Upper lobe of right lung (tissue), 1 donor: ENCODE measurements at regions not wholly inside any gene's neighbourhood (a gene's known extent, or its start where the extent isn't known, plus 50 kb on each side); places are given as distances from the start of the nearest gene placed in this dataset.
A peak's percentile ranks its signal among the peaks of the same experiment; 100 is the strongest.

Source experiments
- ATAC-seq: fragments of 200-7000 bp; cut with Tn5 transposase; one replicate; pipeline ENCODE4 v1.9.1; 2020; ENCODE audit warnings: mild to moderate bottlenecking, moderate library complexity
- DNase-seq: peaks from one replicate; pipeline ENCODE4 v3.0.0-alpha.2; 2020
- H3K27ac ChIP-seq: fragments of 200-600 bp; one replicate; pipeline ENCODE4 v1.8.0; 2022
- H3K27me3 ChIP-seq: fragments of 200-600 bp; one replicate; pipeline ENCODE4 v1.8.0; 2022; ENCODE audit warnings: mild to moderate bottlenecking
- H3K36me3 ChIP-seq: fragments of 200-600 bp; one replicate; pipeline ENCODE4 v1.8.0; 2022
- H3K4me1 ChIP-seq: fragments of 200-600 bp; one replicate; pipeline ENCODE4 v1.8.0; 2022
- H3K4me3 ChIP-seq: fragments of 200-600 bp; one replicate; pipeline ENCODE4 v1.8.0; 2022; ENCODE audit warnings: mild to moderate bottlenecking
- H3K9me3 ChIP-seq: fragments of 200-600 bp; one replicate; pipeline ENCODE4 v1.8.0; 2022
- intact Hi-C: fragments of 100-400 bp; cut with DNase I; formaldehyde crosslinking; loops from one replicate; pipeline ENCODE4 v1.11.0; 2022
- TF ChIP-seq, protein P1 (sequence below): fragments of 200-600 bp; IDR thresholded peaks from one replicate; pipeline ENCODE4 v1.8.0; 2022; ENCODE audit warnings: antibody characterized with exemption
- donor health status: DM: no; HTN: yes; CAD: no; lungs with severe emphysema.

DNA sequence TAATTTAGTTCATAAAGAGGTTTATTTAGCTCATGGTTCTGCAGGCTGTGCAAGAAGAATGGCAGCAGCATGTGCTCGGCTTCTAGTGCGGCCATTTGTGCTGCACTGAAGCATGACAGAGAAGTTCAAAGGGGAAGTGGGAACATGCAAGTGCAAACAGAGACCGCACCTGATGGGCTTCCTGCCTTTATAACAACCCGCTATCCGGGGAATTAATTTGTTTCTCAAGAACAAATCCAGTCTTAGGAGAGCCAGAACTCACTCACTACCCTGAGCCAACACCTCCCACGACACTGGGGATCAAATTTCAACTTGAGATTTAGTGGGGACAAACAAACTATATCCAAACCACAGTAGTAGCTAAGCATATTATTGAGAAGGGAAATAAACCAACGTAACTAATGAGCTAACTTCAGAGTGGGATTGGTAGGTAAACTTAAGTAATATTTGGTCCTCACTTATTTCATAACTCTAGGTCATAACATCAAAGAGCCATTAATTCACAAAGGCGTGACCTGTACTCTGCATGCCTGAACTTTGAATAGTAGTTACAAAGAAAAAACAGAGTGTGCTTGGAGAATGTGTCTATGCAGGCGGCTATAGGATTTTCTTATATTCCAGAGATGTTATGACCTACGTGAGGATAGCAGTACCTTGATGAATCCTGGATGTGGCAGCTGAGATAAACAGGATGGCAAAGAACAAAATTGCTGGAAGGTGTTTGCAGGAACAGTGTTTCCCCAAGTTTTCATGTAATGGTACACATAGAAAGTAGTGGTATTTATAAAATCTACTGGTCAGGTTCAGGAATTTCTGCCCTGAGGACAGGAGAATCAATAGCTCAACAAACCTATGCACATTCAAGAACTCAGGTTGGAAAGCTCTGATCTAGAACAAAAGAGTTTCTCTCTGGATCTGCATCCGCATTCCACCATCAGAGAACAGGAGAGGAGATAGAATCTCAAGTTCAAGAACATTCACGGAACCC is 845.9 kb upstream of the ID2 start:
- no peaks in the 10 kb centered on the region for H3K4me1 ChIP-seq
- H3K4me3 ChIP-seq = no peak overlapping the region
- TF ChIP-seq, protein P1, sequence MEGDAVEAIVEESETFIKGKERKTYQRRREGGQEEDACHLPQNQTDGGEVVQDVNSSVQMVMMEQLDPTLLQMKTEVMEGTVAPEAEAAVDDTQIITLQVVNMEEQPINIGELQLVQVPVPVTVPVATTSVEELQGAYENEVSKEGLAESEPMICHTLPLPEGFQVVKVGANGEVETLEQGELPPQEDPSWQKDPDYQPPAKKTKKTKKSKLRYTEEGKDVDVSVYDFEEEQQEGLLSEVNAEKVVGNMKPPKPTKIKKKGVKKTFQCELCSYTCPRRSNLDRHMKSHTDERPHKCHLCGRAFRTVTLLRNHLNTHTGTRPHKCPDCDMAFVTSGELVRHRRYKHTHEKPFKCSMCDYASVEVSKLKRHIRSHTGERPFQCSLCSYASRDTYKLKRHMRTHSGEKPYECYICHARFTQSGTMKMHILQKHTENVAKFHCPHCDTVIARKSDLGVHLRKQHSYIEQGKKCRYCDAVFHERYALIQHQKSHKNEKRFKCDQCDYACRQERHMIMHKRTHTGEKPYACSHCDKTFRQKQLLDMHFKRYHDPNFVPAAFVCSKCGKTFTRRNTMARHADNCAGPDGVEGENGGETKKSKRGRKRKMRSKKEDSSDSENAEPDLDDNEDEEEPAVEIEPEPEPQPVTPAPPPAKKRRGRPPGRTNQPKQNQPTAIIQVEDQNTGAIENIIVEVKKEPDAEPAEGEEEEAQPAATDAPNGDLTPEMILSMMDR = no peak
- DNase-seq (no peak), ATAC-seq (peak; percentile 69)
- intact Hi-C loops = no loop called here
- H3K27me3 ChIP-seq = no peaks in the 10 kb centered on the region
- no peaks in the 10 kb centered on the region for H3K9me3 ChIP-seq
- H3K27ac ChIP-seq = no peak overlapping the region
- no peaks in the 10 kb centered on the region for H3K36me3 ChIP-seq

DNA sequence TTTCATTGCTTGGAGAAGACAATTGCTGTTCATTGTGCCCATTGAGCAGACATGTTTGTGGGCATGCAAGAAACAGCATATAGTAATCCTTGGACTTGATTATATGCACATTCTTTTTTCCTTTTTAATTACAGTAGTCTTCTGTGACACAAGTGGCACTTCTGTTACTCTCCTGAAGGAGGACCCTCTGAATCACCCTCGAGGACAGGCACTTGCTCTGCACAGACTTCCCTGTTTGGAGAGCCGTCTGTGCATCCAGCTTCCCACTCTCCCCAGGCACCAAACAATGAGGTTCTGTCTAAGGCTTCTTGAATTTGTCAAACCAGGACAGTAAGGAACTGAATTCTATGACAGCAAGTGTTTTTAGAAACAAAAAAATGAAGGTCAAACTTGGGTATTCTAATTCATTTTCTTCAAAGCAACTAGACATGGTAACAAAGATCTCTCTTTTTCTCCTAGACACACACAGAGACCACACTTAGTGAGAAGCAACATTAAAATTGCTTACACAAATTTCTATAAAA is 844.6 kb upstream of the ID2 start:
- H3K4me1 ChIP-seq = no peaks in the 10 kb centered on the region
- no peak overlapping the region for H3K27ac ChIP-seq
- no peak overlapping the region for H3K4me3 ChIP-seq
- H3K9me3 ChIP-seq = no peaks in the 10 kb centered on the region
- ATAC-seq (no peak), DNase-seq (no peak)
- no peaks in the 10 kb centered on the region for H3K27me3 ChIP-seq
- H3K36me3 ChIP-seq = no peaks in the 10 kb centered on the region
- TF ChIP-seq, protein P1 = no peak
- intact Hi-C loops = no loop called here

DNA sequence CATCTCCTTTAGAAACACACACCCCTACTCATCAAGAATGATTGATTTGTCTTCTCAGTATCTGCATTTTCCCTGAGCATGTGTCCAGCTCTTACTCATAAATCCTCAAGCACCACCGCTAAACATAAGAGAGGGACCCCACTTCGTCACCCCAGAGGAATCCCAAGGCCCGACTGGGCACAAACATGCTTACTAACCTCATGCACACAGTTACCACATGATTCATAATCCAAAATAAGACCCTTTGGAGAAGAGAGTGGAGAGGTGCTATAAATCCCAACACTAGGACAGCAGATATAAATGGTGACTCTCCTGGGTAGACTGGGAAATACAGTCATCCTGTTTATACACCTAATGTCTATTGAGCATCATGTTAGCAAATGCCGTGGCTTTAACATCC is 843.2 kb upstream of the ID2 start:
- ATAC-seq (no peak), DNase-seq (no peak)
- Histone ChIP-seq H3K27ac (no peak overlapping the region), H3K9me3 (no peaks in the 10 kb centered on the region), H3K27me3 (no peaks in the 10 kb centered on the region), H3K4me3 (no peak overlapping the region), H3K4me1 (no peaks in the 10 kb centered on the region), H3K36me3 (no peaks in the 10 kb centered on the region)
- intact Hi-C loops = no loop called here
- TF ChIP-seq, protein P1 = no peak

DNA sequence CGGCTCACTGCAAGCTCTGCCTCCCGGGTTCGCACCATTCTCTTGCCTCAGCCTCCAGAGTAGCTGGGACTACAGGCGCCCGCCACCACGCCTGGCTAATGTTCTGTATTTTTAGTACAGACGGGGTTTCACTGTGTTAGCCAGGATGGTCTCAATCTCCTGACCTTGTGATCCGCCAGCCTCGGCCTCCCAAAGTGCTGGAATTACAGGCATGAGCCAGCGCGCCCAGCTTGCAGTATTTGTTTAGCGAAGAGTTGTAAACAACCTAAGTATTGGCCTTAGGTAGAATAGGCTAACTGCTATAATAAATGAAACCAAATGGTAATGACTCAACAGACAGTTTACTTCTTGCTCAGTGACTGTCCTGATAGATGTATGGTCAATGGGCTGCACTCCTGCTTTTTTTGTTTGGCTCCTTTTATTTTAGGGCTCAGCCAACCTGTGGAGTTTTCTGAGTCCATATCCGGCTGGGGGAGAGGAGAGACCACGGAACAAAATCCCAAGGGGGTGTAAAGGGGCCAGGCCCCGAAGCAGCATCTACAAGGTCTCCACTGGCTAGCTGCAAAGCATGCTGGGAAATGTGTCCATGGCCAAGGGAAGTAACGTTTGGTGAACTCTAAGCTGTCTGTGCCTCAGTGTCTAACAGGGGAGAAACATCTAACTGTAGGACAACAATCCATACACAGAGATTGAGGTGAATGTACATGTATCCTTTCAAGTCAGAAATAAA is 841.0 kb upstream of the ID2 start:
- peaks cover 2% of the 10 kb centered on the region for H3K27me3 ChIP-seq
- DNase-seq (no peak), ATAC-seq (no peak)
- no peak overlapping the region for H3K4me3 ChIP-seq
- no peaks in the 10 kb centered on the region for H3K9me3 ChIP-seq
- H3K36me3 ChIP-seq = no peaks in the 10 kb centered on the region
- no peaks in the 10 kb centered on the region for H3K4me1 ChIP-seq
- intact Hi-C loops = no loop called here
- H3K27ac ChIP-seq = no peak overlapping the region
- TF ChIP-seq, protein P1 = no peak

DNA sequence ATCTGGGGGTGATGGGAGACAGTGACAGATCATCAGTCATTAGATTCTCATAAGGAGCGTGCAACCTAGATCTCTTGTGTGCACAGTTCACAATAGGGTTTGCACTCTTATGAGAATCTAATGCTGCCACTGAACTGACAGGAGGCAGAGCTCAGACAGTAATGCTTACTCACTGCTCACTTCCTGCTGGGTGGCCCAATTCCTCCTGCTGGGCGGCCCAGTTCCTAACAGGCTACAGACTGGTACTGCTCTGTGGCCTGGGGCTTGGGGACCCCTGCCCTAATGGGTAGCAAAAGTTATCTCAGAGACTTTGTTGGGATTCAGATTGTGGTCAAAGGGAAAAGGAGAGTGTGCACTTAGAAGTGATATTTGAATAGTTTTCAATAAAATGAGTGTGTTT is 840.1 kb upstream of the ID2 start:
- Histone ChIP-seq H3K27me3 (peaks cover 6% of the 10 kb centered on the region), H3K9me3 (no peaks in the 10 kb centered on the region), H3K4me1 (no peaks in the 10 kb centered on the region), H3K36me3 (no peaks in the 10 kb centered on the region), H3K4me3 (no peak overlapping the region), H3K27ac (no peak overlapping the region)
- no peak for DNase-seq
- TF ChIP-seq, protein P1 = no peak
- intact Hi-C loops = no loop called here
- peak; percentile 50 for ATAC-seq
